H9 (cell line): ENCODE measurements at regions not wholly inside any gene's neighbourhood (a gene's known extent, or its start where the extent isn't known, plus 50 kb on each side); places are given as distances from the start of the nearest gene placed in this dataset.

Source experiments
- DNase-seq: peaks from one replicate; pipeline ENCODE4 v3.0.0-alpha.2; 2017
- H2AFZ ChIP-seq: one replicate; pipeline ENCODE4 v1.6.1; 2013; ENCODE audit warnings: mild to moderate bottlenecking, low read length, control low read depth, moderate library complexity
- H2AK5ac ChIP-seq: 2 replicates; pipeline ENCODE4 v1.6.1; 2013; ENCODE audit warnings: low read length, control low read depth, mixed read lengths; ENCODE audit not compliant: insufficient read length
- H2BK120ac ChIP-seq: one replicate; pipeline ENCODE4 v1.6.1; 2013; ENCODE audit warnings: low read depth, mild to moderate bottlenecking, low read length, control low read depth, inconsistent platforms; ENCODE audit not compliant: poor library complexity, severe bottlenecking
- H2BK12ac ChIP-seq: 2 replicates; pipeline ENCODE4 v1.6.1; 2013; ENCODE audit warnings: low read length, control low read depth, mixed read lengths, low read depth; ENCODE audit not compliant: insufficient read length
- H2BK15ac ChIP-seq: 2 replicates; pipeline ENCODE4 v1.6.1; 2013; ENCODE audit warnings: low read depth, low read length, control low read depth
- H2BK20ac ChIP-seq: one replicate; pipeline ENCODE4 v1.6.1; 2013; ENCODE audit warnings: low read depth, mild to moderate bottlenecking, low read length, control low read depth, inconsistent platforms; ENCODE audit not compliant: poor library complexity, severe bottlenecking
- H2BK5ac ChIP-seq: 2 replicates; pipeline ENCODE4 v1.6.1; 2013; ENCODE audit warnings: low read length, control low read depth, mixed read lengths; ENCODE audit not compliant: insufficient read length
- H3K14ac ChIP-seq: 2 replicates; pipeline ENCODE4 v1.6.1; 2013; ENCODE audit warnings: low read length, control low read depth; ENCODE audit not compliant: insufficient read depth
- H3K18ac ChIP-seq: 2 replicates; pipeline ENCODE4 v1.6.1; 2013; ENCODE audit warnings: low read depth, mild to moderate bottlenecking, mixed read lengths, low read length, control low read depth; ENCODE audit not compliant: insufficient read length
- H3K23ac ChIP-seq: 2 replicates; pipeline ENCODE4 v1.6.1; 2013; ENCODE audit warnings: low read length, control low read depth, mixed read lengths, low read depth; ENCODE audit not compliant: insufficient read length
- H3K23me2 ChIP-seq: 2 replicates; pipeline ENCODE4 v1.6.1; 2013; ENCODE audit warnings: low read depth, mild to moderate bottlenecking, mixed read lengths, low read length, control low read depth; ENCODE audit not compliant: insufficient read length, poor library complexity, severe bottlenecking
- H3K27ac ChIP-seq: 2 replicates; pipeline ENCODE4 v1.5.1; 2013; ENCODE audit warnings: low read length, control low read depth, mixed read lengths, low read depth; ENCODE audit not compliant: insufficient read length
- H3K27me3 ChIP-seq: 2 replicates; pipeline ENCODE4 v1.6.1; 2013; ENCODE audit warnings: low read length, control low read depth, inconsistent platforms; ENCODE audit not compliant: insufficient read depth
- H3K4ac ChIP-seq: 2 replicates; pipeline ENCODE4 v1.6.1; 2013; ENCODE audit warnings: low read depth, mild to moderate bottlenecking, control low read depth, inconsistent platforms, low read length, moderate library complexity
- H3K4me1 ChIP-seq: 2 replicates; pipeline ENCODE4 v1.6.1; 2013; ENCODE audit warnings: low read length, control low read depth, inconsistent platforms; ENCODE audit not compliant: insufficient read depth
- H3K4me2 ChIP-seq: 2 replicates; pipeline ENCODE4 v1.6.1; 2013; ENCODE audit warnings: low read length, control low read depth, mixed read lengths; ENCODE audit not compliant: insufficient read length, insufficient read depth
- H3K56ac ChIP-seq: 2 replicates; pipeline ENCODE4 v1.6.1; 2013; ENCODE audit warnings: low read depth, mild to moderate bottlenecking, mixed read lengths, low read length, control low read depth; ENCODE audit not compliant: insufficient read length
- H3K79me1 ChIP-seq: 2 replicates; pipeline ENCODE4 v1.6.1; 2013; ENCODE audit warnings: low read depth, mild to moderate bottlenecking, moderate library complexity, low read length, control low read depth, inconsistent platforms; ENCODE audit not compliant: insufficient read depth, poor library complexity, severe bottlenecking
- H3K79me2 ChIP-seq: 2 replicates; pipeline ENCODE4 v1.6.1; 2013; ENCODE audit warnings: low read length, control low read depth, inconsistent platforms; ENCODE audit not compliant: insufficient read depth
- H3K9ac ChIP-seq: 2 replicates; pipeline ENCODE4 v1.6.1; 2013; ENCODE audit warnings: low read length, control low read depth, mixed read lengths; ENCODE audit not compliant: insufficient read length; ENCODE audit errors: extremely low read depth
- H3K9me3 ChIP-seq: one replicate; pipeline ENCODE4 v1.6.1; 2013; ENCODE audit warnings: low read depth, low read length, inconsistent platforms; ENCODE audit not compliant: control insufficient read depth
- H3T11ph ChIP-seq: one replicate; pipeline ENCODE4 v1.6.1; 2013; ENCODE audit warnings: mild to moderate bottlenecking, low read length, control low read depth, inconsistent platforms
- H4K20me1 ChIP-seq: one replicate; pipeline ENCODE4 v1.6.1; 2013; ENCODE audit not compliant: control insufficient read depth, insufficient read length, insufficient read depth
- H4K5ac ChIP-seq: 2 replicates; pipeline ENCODE4 v1.6.1; 2013; ENCODE audit warnings: low read depth, mild to moderate bottlenecking, mixed read lengths, low read length, control low read depth; ENCODE audit not compliant: insufficient read length
- H4K8ac ChIP-seq: replicated peaks from 2 replicates; pipeline ENCODE4 v1.6.1; 2013; ENCODE audit warnings: low read length, control low read depth, mixed read lengths, low read depth; ENCODE audit not compliant: insufficient read length
- H4K91ac ChIP-seq: 2 replicates; pipeline ENCODE4 v1.6.1; 2013; ENCODE audit warnings: low read depth, mild to moderate bottlenecking, moderate library complexity, mixed read lengths, low read length, control low read depth; ENCODE audit not compliant: insufficient read length
- H3K27ac Mint-ChIP-seq, 3 experiments: 2 replicates in 2 of 3; 3 replicates in 1 of 3; pipeline ENCODE4 v1.8.0; 2020 to 2021; ENCODE audit warnings: mixed read lengths in 3 of 3, mild to moderate bottlenecking in 1 of 3, moderate library complexity in 1 of 3
- H3K27me3 Mint-ChIP-seq: 2 replicates; pipeline ENCODE4 v1.8.0; 2021; ENCODE audit warnings: low read depth, mild to moderate bottlenecking, moderate library complexity, mixed read lengths
- H3K36me3 Mint-ChIP-seq, 3 experiments: 2 replicates in 2 of 3; 3 replicates in 1 of 3; pipeline ENCODE4 v1.8.0; 2020 to 2021; ENCODE audit warnings: low read depth in 3 of 3, mixed read lengths in 3 of 3; ENCODE audit not compliant: insufficient read depth in 1 of 3
- H3K4me1 Mint-ChIP-seq, 2 experiments: 2 replicates each; pipeline ENCODE4 v1.8.0; 2020; ENCODE audit warnings: mixed read lengths in 2 of 2
- H3K4me3 Mint-ChIP-seq, 2 experiments: 2 replicates in 1 of 2; 3 replicates in 1 of 2; pipeline ENCODE4 v1.8.0; 2020 to 2021; ENCODE audit warnings: mild to moderate bottlenecking in 2 of 2, mixed read lengths in 2 of 2, moderate library complexity in 1 of 2
- H3K9me3 Mint-ChIP-seq, 2 experiments: 2 replicates in 1 of 2; 3 replicates in 1 of 2; pipeline ENCODE4 v1.8.0; 2020; ENCODE audit warnings: mild to moderate bottlenecking in 2 of 2, mixed read lengths in 2 of 2, moderate library complexity in 1 of 2
- WGBS: extraction: QIAGEN DNeasy Blood & Tissue Kit; methylation state at CpG from one replicate; pipeline ENCODE4 v1.1.7; 2013; ENCODE audit warnings: missing lambda C conversion rate, low lambda C conversion rate, mixed read lengths; ENCODE audit not compliant: insufficient read length; ENCODE audit errors: extremely low coverage; 5-methylcytosine and 5-hydroxymethylcytosine counted together
- TF ChIP-seq, protein P1 (sequence below): fragments of 200-600 bp; sonication (generic); conservative IDR thresholded peaks from 3 replicates; pipeline ENCODE4 v1.8.0; 2021; ENCODE audit warnings: antibody characterized with exemption, mild to moderate bottlenecking

DNA sequence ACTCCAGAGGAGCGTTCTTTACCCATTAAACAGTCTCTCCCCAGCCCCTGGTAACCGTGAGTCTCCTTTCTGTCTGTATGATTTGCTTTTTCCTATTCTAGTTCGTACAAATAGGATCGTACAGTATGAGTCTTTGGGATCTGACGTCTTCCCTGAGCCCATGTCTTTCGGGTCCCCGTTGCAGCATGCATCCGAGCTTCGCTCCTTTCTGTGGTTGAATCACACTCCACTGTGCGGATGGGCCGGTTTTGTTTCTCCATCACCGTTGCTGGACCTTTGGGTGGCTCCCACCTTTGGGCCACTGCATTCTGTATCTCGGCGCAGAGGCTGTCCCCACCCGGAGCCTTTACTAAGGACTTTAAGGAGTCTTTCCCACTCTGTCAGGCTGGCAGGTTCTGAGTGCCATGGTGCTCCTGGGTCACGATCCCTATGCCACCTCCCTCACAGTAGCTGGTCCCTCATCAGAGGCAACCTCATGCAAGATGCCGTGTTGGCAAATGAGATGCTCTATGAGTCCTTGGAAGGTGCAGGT lies 145.7 kb upstream of the COL5A1 start:
- Histone ChIP-seq H3K79me1 (no peaks in the 10 kb centered on the region), H3K23me2 (no peaks in the 10 kb centered on the region), H2BK12ac (no peak overlapping the region), H3K4me2 (no peak overlapping the region), H2BK5ac (no peak overlapping the region), H4K5ac (no peak overlapping the region), H3T11ph (no peak overlapping the region), H3K56ac (no peak overlapping the region), H3K9ac (no peak overlapping the region), H2BK15ac (no peak overlapping the region), H3K23ac (no peak overlapping the region), H4K20me1 (no peaks in the 10 kb centered on the region), H3K18ac (no peak overlapping the region), H3K9me3 (no peaks in the 10 kb centered on the region), H2AFZ (no peak overlapping the region), H2BK120ac (no peak overlapping the region), H3K27ac (no peak overlapping the region), H2AK5ac (no peak overlapping the region), H3K27me3 (peaks cover under 1% of the 10 kb centered on the region; the same call in 1 of the 2 replicates), H3K14ac (no peak overlapping the region; the same call in 1 of the 2 replicates), H3K4ac (no peak overlapping the region), H4K91ac (no peak overlapping the region), H3K79me2 (no peaks in the 10 kb centered on the region), H4K8ac (no peak overlapping the region), H2BK20ac (no peak overlapping the region), H3K4me1 (no peaks in the 10 kb centered on the region)
- H3K36me3 Mint-ChIP-seq, result peaks cover 0 to 5% (median 0%) of the 10 kb centered on the region in 3 experiments; a peak in 1 of 7 replicates
- DNase-seq, result no peak
- peaks cover 6 to 12% of the 10 kb centered on the region in 2 experiments; a peak in 3 of 5 replicates for H3K9me3 Mint-ChIP-seq
- peak overlapping the region in 1 of 3 experiments; percentile 52; a peak in 1 of 7 replicates for H3K27ac Mint-ChIP-seq
- peaks cover 7 to 17% of the 10 kb centered on the region in 2 experiments; a peak in 3 of 4 replicates for H3K4me1 Mint-ChIP-seq
- no peaks in the 10 kb centered on the region; the same call in 1 of the 2 replicates for H3K27me3 Mint-ChIP-seq
- TF ChIP-seq, protein P1, sequence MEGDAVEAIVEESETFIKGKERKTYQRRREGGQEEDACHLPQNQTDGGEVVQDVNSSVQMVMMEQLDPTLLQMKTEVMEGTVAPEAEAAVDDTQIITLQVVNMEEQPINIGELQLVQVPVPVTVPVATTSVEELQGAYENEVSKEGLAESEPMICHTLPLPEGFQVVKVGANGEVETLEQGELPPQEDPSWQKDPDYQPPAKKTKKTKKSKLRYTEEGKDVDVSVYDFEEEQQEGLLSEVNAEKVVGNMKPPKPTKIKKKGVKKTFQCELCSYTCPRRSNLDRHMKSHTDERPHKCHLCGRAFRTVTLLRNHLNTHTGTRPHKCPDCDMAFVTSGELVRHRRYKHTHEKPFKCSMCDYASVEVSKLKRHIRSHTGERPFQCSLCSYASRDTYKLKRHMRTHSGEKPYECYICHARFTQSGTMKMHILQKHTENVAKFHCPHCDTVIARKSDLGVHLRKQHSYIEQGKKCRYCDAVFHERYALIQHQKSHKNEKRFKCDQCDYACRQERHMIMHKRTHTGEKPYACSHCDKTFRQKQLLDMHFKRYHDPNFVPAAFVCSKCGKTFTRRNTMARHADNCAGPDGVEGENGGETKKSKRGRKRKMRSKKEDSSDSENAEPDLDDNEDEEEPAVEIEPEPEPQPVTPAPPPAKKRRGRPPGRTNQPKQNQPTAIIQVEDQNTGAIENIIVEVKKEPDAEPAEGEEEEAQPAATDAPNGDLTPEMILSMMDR, result no peak
- no peak overlapping the region for H3K4me3 Mint-ChIP-seq
- no CpG with 5 or more reads among the region's 17 CpGs for WGBS
